Effector memory CD4-positive, alpha-beta T cell (primary cell): ENCODE measurements at regions not wholly inside any gene's neighbourhood (a gene's known extent, or its start where the extent isn't known, plus 50 kb on each side); places are given as distances from the start of the nearest gene placed in this dataset.

Experiments used
- DNase-seq, 3 donors: peaks; one replicate each; pipeline ENCODE4 v3.0.0-alpha.2; 2020
- H3K27ac ChIP-seq: 2 replicates; pipeline ENCODE4 v1.7.0; 2013; ENCODE audit warnings: mild to moderate bottlenecking, low read length, moderate library complexity; ENCODE audit not compliant: insufficient read depth, poor library complexity, severe bottlenecking
- H3K27me3 ChIP-seq: replicated peaks from 2 replicates; pipeline ENCODE4 v1.7.0; 2013; ENCODE audit warnings: mild to moderate bottlenecking, low read length; ENCODE audit not compliant: insufficient read depth, control insufficient read depth, poor library complexity, severe bottlenecking
- H3K36me3 ChIP-seq: 2 replicates; pipeline ENCODE4 v1.7.0; 2013; ENCODE audit warnings: mild to moderate bottlenecking, low read length, moderate library complexity; ENCODE audit not compliant: control insufficient read depth, insufficient read depth
- H3K4me1 ChIP-seq: 2 replicates; pipeline ENCODE4 v1.7.0; 2013; ENCODE audit warnings: low read length, mild to moderate bottlenecking; ENCODE audit not compliant: control insufficient read depth, insufficient read depth, poor library complexity, severe bottlenecking
- H3K4me3 ChIP-seq: 2 replicates; pipeline ENCODE4 v1.7.0; 2013; ENCODE audit warnings: low read length, low read depth, mild to moderate bottlenecking; ENCODE audit not compliant: insufficient read depth, poor library complexity, severe bottlenecking
- H3K9me3 ChIP-seq: 2 replicates; pipeline ENCODE4 v1.7.0; 2013; ENCODE audit warnings: mild to moderate bottlenecking, low read length, moderate library complexity; ENCODE audit not compliant: control insufficient read depth

- Histone ChIP-seq H3K36me3 (no peaks in the 10 kb centered on the region), H3K27ac (no peak overlapping the region)
Observed at GRCh38 chr6:97445407-97445806, 162.4 kb upstream of the MMS22L start.

DNA sequence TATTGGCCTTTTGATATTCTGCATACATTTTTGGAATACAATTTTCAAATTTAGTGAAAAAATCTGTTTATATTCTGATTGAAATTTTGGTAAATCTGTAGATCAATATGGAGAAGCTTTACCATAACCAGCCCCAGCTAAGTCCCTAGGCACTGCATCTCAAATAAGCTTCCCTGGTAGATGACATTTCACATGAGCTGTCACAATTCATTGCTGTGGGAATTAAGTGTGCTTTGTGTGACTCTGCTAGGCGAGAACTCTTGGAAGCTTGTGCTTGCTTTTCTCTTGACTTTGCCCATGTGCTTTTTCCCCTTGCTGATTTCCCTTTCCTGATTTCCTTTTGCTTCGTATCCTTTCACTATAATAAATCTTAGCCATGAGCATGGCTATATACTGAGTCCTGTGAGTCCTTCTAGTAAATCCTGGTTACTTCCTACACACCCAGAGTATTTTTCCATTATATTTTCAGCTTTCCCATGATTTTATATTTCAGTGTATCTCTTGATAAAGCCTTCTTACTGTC lies 166.5 kb upstream of the MMS22L start:
- DNase-seq = no peak
- Histone ChIP-seq H3K4me1 (no peaks in the 10 kb centered on the region), H3K27ac (no peak overlapping the region), H3K36me3 (no peaks in the 10 kb centered on the region), H3K27me3 (no peaks in the 10 kb centered on the region), H3K9me3 (no peaks in the 10 kb centered on the region), H3K4me3 (no peak overlapping the region)

More at GRCh38 chr6:97445407-97445806, 162.4 kb upstream of the MMS22L start:
- Histone ChIP-seq H3K9me3 (no peaks in the 10 kb centered on the region), H3K4me1 (no peaks in the 10 kb centered on the region), H3K4me3 (no peak overlapping the region), H3K27me3 (no peaks in the 10 kb centered on the region)
- no peak for DNase-seq

- no peak overlapping the region for H3K27ac ChIP-seq
- DNase-seq = no peak
- no peak overlapping the region for H3K4me3 ChIP-seq
- no peaks in the 10 kb centered on the region for H3K9me3 ChIP-seq
- H3K4me1 ChIP-seq = no peaks in the 10 kb centered on the region
- no peaks in the 10 kb centered on the region for H3K27me3 ChIP-seq
- H3K36me3 ChIP-seq = no peaks in the 10 kb centered on the region
Observed at GRCh38 chr6:97450087-97450486, 167.1 kb upstream of the MMS22L start.

- Histone ChIP-seq H3K4me1 (no peaks in the 10 kb centered on the region), H3K27me3 (no peaks in the 10 kb centered on the region), H3K27ac (no peak overlapping the region), H3K4me3 (no peak overlapping the region), H3K9me3 (no peaks in the 10 kb centered on the region), H3K36me3 (no peaks in the 10 kb centered on the region)
- DNase-seq = no peak
Observed at GRCh38 chr6:97456070-97456469, 173.1 kb upstream of the MMS22L start.

GRCh38 chr6:97459535-97459934 lies 176.5 kb upstream of the MMS22L start:
- Histone ChIP-seq H3K4me3 (no peak overlapping the region), H3K27ac (no peak overlapping the region), H3K36me3 (no peaks in the 10 kb centered on the region), H3K4me1 (no peaks in the 10 kb centered on the region), H3K9me3 (no peaks in the 10 kb centered on the region), H3K27me3 (no peaks in the 10 kb centered on the region)
- DNase-seq = no peak

DNA sequence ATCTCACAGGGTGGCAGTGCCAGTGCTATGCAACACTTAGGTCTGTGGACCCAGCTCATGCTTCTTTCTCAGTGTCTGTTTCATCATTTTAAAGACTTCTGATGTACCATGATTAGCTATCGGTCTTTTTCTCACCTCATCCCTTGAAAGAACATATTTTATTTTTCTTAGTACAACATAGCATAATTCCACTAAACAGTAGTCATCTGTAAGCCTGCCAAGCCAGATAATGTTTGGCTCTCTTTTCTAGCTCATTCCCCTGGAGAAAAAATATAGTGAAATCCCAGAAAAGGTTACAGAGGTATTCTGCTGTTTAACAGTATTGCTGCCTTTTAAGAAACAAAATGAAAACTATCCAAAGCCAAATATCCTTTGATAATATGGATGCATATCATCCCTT lies 177.0 kb upstream of the MMS22L start:
- Histone ChIP-seq H3K36me3 (no peaks in the 10 kb centered on the region), H3K4me1 (no peaks in the 10 kb centered on the region), H3K9me3 (no peaks in the 10 kb centered on the region), H3K4me3 (no peak overlapping the region), H3K27ac (no peak overlapping the region), H3K27me3 (no peaks in the 10 kb centered on the region)
- DNase-seq = no peak

- DNase-seq = no peak
- H3K36me3 ChIP-seq = no peaks in the 10 kb centered on the region
- no peaks in the 10 kb centered on the region for H3K4me1 ChIP-seq
- no peak overlapping the region for H3K27ac ChIP-seq
- H3K4me3 ChIP-seq = no peak overlapping the region
- H3K27me3 ChIP-seq = no peaks in the 10 kb centered on the region
- no peaks in the 10 kb centered on the region for H3K9me3 ChIP-seq
Observed at GRCh38 chr6:97460394-97461080, 177.5 kb upstream of the MMS22L start.

DNA sequence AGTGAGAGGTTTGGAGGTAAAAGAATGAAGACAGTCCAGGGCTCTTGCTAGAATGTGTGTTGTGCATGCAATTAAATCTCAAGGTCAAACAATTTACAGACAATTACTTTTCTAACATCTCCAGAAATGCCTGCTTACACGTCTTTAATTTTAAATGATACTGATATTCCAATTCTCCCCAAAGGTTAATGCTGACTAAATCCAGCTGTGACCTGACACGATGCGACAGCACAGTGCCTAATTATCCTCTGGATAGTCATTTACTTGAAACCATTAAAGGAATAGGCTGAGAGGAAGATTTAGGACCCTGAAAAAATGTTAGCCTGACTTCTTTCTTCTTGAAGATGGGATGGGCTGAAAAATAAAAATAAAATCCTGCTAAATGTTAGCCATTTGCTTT lies 178.2 kb upstream of the MMS22L start:
- no peak overlapping the region for H3K27ac ChIP-seq
- DNase-seq = no peak
- no peaks in the 10 kb centered on the region for H3K27me3 ChIP-seq
- no peaks in the 10 kb centered on the region for H3K9me3 ChIP-seq
- H3K4me3 ChIP-seq = no peak overlapping the region
- H3K4me1 ChIP-seq = no peaks in the 10 kb centered on the region
- no peaks in the 10 kb centered on the region for H3K36me3 ChIP-seq

- no peaks in the 10 kb centered on the region for H3K4me1 ChIP-seq
- no peak for DNase-seq
- no peak overlapping the region for H3K4me3 ChIP-seq
- no peak overlapping the region for H3K27ac ChIP-seq
- H3K27me3 ChIP-seq = no peaks in the 10 kb centered on the region
- no peaks in the 10 kb centered on the region for H3K9me3 ChIP-seq
- H3K36me3 ChIP-seq = no peaks in the 10 kb centered on the region
Observed at GRCh38 chr6:97462031-97462430, 179.0 kb upstream of the MMS22L start.

DNA sequence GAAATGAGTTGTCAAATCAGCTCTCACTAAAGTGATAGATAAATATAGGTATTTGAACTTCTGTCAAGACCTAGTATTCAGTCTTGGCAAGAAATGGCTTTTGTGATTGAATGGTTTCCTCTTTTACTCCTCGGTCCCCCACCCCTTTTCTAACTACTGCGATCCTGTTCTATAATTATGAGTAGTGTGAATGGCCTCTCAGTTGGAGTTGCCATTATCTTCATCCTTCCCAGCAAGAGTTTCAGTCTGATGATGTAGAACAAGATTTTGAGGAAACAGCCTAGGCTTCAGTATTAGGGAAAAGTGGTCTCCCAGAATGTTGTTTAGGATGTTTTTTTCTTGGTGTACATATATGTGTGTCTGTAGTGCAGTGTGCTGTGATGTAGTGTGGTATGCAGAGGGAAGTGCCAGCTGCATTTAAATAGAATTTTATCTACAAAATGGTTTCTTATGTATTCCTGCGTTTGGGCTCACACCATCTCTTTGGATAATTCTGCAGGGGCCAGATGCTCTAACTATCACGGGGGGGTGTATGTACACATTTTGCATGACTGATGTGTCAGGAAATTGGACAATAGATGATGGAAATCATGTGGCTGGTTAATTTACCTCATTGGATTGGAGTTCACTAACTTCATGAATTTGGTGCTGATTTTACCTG lies 180.1 kb upstream of the MMS22L start:
- no peaks in the 10 kb centered on the region for H3K27me3 ChIP-seq
- H3K36me3 ChIP-seq = no peaks in the 10 kb centered on the region
- no peak overlapping the region for H3K27ac ChIP-seq
- DNase-seq = no peak
- no peaks in the 10 kb centered on the region for H3K4me1 ChIP-seq
- no peak overlapping the region for H3K4me3 ChIP-seq
- H3K9me3 ChIP-seq = no peaks in the 10 kb centered on the region
